SK-N-SH (cell line): ENCODE measurements at regions not wholly inside any gene's neighbourhood (a gene's known extent, or its start where the extent isn't known, plus 50 kb on each side); places are given as distances from the start of the nearest gene placed in this dataset.

Source experiments
- CHD2 ChIP-seq: fragments of 150-350 bp; IDR thresholded peaks from 2 replicates; pipeline ENCODE4 v1.6.1; 2018; ENCODE audit warnings: low read length; ENCODE audit not compliant: partially characterized antibody
- GABPA ChIP-seq: IDR thresholded peaks from 2 replicates; pipeline ENCODE4 v1.4.0; 2012; ENCODE audit warnings: low read depth, mild to moderate bottlenecking
- GATA2 ChIP-seq: sonication (generic); formaldehyde crosslinking; IDR thresholded peaks from 2 replicates; pipeline ENCODE4 v1.5.0; 2020; ENCODE audit warnings: mild to moderate bottlenecking, missing genetic modification reagents

GRCh38 chr2:38191516-38191915 is 115.6 kb upstream of the CYP1B1 start:
- TF ChIP-seq GABPA = no peak
- TF ChIP-seq CHD2 = no peak
- TF ChIP-seq GATA2 (CRISPR knock-in tag) = no peak
